ENCODE measurements at regions not wholly inside any gene's neighbourhood (a gene's known extent, or its start where the extent isn't known, plus 50 kb on each side); places are given as distances from the start of the nearest gene placed in this dataset.

DNA sequence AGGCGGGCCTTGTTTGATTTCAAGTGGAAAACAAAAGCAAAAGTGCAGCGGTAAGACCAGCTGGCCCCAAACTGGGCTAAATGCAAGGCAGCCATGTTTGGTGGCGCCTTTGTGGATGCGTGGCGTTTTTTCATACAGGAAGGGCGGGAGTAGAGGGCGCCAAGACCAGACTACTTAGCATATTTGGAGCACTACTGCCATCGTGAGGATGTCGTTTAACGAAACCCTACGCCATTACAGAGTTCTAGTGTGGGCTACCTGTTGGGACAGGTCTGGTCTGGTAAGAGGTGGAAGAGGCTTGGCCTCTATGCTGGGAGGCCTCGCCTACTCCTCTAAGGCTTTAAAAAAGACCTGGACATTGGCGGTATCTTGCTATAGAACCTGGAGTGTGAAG lies 230.7 kb upstream of the STK26 start (continued):
- TF ChIP-seq ZNF157 (tag by site-specific recombination; IDR thresholded peaks at IDR 0.05) = no peak
- TF ChIP-seq PRDM1 (tag by site-specific recombination; IDR thresholded peaks at IDR 0.05) = peak; percentile 36; the same call in 1 of the 2 replicates
- TF ChIP-seq TCF7L2 (IDR thresholded peaks at IDR 0.05; ENCODE audit: borderline replicate concordance, low read depth, low read length) = peak; percentile 47; the same call in 1 of the 2 replicates
- peak; percentile 58 for TF ChIP-seq SP3 (tag by site-specific recombination; IDR thresholded peaks at IDR 0.05)
- no peak for TF ChIP-seq ZNF677 (tag by site-specific recombination; IDR thresholded peaks at IDR 0.05)
- TF ChIP-seq KLF7 (tag by site-specific recombination; IDR thresholded peaks at IDR 0.05; ENCODE audit: borderline replicate concordance) = no peak
- peak; percentile 53 for TF ChIP-seq ZSCAN4 (tag by site-specific recombination; IDR thresholded peaks at IDR 0.05)
- no peak for TF ChIP-seq ZNF792 (tag by site-specific recombination; IDR thresholded peaks at IDR 0.05)
- no peak for TF ChIP-seq ZNF785 (tag by site-specific recombination; IDR thresholded peaks at IDR 0.05)
- TF ChIP-seq ZNF24 (tag by site-specific recombination; IDR thresholded peaks at IDR 0.05) = no peak
- TF ChIP-seq ZNF555 (tag by site-specific recombination; conservative IDR thresholded peaks at IDR 0.05) = no peak
- TF ChIP-seq ZNF202 (tag by site-specific recombination; IDR thresholded peaks at IDR 0.05; ENCODE audit: borderline replicate concordance) = no peak
- no peak for TF ChIP-seq ZNF132 (tag by site-specific recombination; IDR thresholded peaks at IDR 0.05; ENCODE audit: borderline replicate concordance)
- no peak for TF ChIP-seq ZNF350 (tag by site-specific recombination; IDR thresholded peaks at IDR 0.05)
- no peak for TF ChIP-seq ZNF621 (tag by site-specific recombination; IDR thresholded peaks at IDR 0.05)
- TF ChIP-seq ZNF221 (tag by site-specific recombination; IDR thresholded peaks at IDR 0.05; ENCODE audit: borderline replicate concordance) = no peak
- 0 out of 2 replicates have a peak, but pooled peaks have one; percentile 6 for TF ChIP-seq OSR2 (tag by site-specific recombination; IDR thresholded peaks at IDR 0.05)
- TF ChIP-seq KLF9 (tag by site-specific recombination; IDR thresholded peaks at IDR 0.05; ENCODE audit: low read depth) = no peak
- TF ChIP-seq ZNF600 (tag by site-specific recombination; IDR thresholded peaks at IDR 0.05) = no peak
- TF ChIP-seq, protein P1, sequence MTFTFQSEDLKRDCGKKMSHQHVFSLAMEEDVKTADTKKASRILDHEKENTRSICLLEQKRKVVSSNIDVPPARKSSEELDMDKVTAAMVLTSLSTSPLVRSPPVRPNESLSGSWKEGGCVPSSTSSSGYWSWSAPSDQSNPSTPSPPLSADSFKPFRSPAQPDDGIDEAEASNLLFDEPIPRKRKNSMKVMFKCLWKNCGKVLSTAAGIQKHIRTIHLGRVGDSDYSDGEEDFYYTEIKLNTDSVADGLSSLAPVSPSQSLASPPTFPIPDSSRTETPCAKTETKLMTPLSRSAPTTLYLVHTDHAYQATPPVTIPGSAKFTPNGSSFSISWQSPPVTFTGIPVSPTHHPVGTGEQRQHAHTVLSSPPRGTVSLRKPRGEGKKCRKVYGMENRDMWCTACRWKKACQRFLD (tag by site-specific recombination; IDR thresholded peaks at IDR 0.05) = no peak
- no peak for TF ChIP-seq ZNF837 (tag by site-specific recombination; IDR thresholded peaks at IDR 0.05)
- peak; percentile 14; the same call in 1 of the 2 replicates for TF ChIP-seq ZEB2 (tag by site-specific recombination; IDR thresholded peaks at IDR 0.05)
- TF ChIP-seq ZNF596 (tag by site-specific recombination; IDR thresholded peaks at IDR 0.05) = no peak
- no peak for TF ChIP-seq SP2 (tag by site-specific recombination; IDR thresholded peaks at IDR 0.05)
- TF ChIP-seq ZNF311 (tag by site-specific recombination; IDR thresholded peaks at IDR 0.05; ENCODE audit: borderline replicate concordance) = no peak
- TF ChIP-seq ZBTB26 (tag by site-specific recombination; optimal IDR thresholded peaks at IDR 0.05) = no peak
- TF ChIP-seq ZNF449 (tag by site-specific recombination; IDR thresholded peaks at IDR 0.05) = no peak
- TF ChIP-seq, protein P2, sequence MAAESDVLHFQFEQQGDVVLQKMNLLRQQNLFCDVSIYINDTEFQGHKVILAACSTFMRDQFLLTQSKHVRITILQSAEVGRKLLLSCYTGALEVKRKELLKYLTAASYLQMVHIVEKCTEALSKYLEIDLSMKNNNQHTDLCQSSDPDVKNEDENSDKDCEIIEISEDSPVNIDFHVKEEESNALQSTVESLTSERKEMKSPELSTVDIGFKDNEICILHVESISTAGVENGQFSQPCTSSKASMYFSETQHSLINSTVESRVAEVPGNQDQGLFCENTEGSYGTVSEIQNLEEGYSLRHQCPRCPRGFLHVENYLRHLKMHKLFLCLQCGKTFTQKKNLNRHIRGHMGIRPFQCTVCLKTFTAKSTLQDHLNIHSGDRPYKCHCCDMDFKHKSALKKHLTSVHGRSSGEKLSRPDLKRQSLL (tag by site-specific recombination; IDR thresholded peaks at IDR 0.05) = no peak
- no peak for TF ChIP-seq ZNF626 (tag by site-specific recombination; IDR thresholded peaks at IDR 0.05)
- no peak for TF ChIP-seq ZBTB20 (tag by site-specific recombination; IDR thresholded peaks at IDR 0.05)
- TF ChIP-seq ZNF558 (tag by site-specific recombination; IDR thresholded peaks at IDR 0.05) = no peak
- TF ChIP-seq ZBTB10 (tag by site-specific recombination; IDR thresholded peaks at IDR 0.05) = no peak
- no peak for TF ChIP-seq ZNF670 (tag by site-specific recombination; IDR thresholded peaks at IDR 0.05; ENCODE audit: low read depth)
- TF ChIP-seq ZNF174 (tag by site-specific recombination; IDR thresholded peaks at IDR 0.05) = no peak

All from HEK293 (cell line).